HG02678 (cell line): ENCODE measurements at regions not wholly inside any gene's neighbourhood (a gene's known extent, or its start where the extent isn't known, plus 50 kb on each side); places are given as distances from the start of the nearest gene placed in this dataset.

Experiments used
- ATAC-seq: cut with Tn5 transposase; IDR thresholded peaks from one replicate; pipeline ENCODE4 v1.9.1; 2021; ENCODE audit warnings: mild to moderate bottlenecking, moderate library complexity; ENCODE audit not compliant: unreplicated experiment

DNA sequence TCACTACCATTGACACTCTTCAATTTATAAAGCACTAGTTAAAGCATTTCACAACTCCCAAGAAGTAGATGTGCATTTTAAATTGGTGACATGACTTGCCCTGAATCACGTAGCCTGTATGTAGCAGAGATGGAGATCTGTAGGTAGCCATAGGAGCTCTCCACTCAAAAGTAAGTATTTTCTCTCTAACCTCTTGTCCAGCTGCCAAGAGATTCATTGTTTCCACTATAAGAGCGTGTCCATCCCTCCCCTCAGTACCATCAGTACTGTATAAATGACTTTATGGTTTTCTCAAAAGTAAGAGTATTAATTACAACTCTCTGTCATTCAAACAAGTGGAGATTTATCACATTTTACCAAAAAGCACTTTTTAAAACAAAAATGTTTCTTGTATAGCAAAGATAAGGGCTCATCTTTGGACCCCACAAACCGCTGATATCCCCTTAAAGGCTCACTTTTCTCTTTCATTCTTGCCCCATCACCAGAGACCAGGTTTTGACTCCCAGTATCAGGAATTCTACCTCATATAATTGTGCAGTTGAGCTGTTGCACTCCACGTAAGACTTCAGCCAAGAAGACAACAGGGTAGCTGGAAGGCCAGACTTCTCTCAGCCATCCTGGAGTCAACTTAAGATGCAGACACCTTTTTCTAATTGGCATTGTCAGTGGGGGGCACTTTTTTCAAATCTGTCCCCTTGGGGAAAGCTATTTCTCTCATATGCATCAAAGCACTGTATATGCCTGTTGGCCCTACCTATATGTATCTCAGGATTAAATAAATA, 78.0 kb upstream of the GALNT5 start:
- no peak for ATAC-seq

DNA sequence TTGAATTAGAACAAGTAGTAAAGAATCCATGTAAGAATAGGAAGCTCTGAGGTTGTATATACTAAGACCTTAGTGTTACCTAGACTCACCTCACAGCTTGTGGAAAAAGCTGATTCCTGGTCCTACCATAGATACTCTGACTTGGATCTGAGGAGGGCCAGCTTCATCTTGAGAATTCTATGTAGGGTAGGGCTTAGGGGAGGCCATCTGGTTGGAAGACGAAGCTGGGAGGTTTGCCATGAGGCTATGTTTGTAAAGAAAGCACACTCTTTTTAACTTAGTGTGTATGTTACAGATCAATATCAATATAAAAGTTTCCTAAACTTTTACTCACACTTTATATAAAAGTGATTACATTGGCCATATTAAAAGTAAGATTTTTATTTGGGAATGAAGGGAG, 77.1 kb upstream of the GALNT5 start:
- ATAC-seq: no peak

GRCh38 chr2:157181234-157181633, 76.3 kb upstream of the GALNT5 start:
- ATAC-seq: no peak

GRCh38 chr2:157182204-157182709, 75.2 kb upstream of the GALNT5 start:
- no peak for ATAC-seq

- ATAC-seq: no peak
Observed at GRCh38 chr2:157182834-157183396, 74.6 kb upstream of the GALNT5 start.

DNA sequence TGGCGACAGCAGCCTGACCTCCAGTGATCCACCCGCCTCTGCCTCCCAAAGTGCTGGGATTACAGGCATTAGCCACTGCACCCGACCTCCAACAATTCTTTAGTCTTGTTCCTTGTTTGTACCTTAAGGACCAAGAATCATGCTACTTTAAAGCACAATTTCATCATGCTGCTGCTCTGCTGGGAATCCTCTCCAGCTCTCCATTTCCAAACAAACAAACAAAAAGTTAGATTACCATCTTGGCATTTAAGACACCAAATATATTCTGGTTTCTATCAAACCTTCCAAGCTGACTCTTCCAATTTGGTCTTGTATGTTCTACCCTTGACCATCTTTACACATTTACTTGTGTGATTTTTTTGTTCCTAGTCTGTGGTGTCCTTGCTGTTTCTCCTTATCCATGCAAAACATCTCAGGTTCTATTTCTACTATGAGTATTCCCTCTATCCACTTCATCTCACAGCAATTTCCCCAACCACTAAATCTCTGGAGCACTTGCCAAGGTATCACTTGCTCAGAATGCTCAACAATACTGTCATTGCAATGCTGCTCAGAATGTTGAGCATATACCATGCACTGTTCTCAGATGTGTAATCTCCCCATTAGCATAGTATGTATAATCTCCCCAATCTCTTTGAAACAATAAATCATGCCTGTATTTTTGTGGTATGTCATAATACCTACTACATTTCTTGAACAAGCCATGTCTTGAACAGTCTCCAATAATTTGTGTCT, 73.2 kb upstream of the GALNT5 start:
- ATAC-seq: no peak

DNA sequence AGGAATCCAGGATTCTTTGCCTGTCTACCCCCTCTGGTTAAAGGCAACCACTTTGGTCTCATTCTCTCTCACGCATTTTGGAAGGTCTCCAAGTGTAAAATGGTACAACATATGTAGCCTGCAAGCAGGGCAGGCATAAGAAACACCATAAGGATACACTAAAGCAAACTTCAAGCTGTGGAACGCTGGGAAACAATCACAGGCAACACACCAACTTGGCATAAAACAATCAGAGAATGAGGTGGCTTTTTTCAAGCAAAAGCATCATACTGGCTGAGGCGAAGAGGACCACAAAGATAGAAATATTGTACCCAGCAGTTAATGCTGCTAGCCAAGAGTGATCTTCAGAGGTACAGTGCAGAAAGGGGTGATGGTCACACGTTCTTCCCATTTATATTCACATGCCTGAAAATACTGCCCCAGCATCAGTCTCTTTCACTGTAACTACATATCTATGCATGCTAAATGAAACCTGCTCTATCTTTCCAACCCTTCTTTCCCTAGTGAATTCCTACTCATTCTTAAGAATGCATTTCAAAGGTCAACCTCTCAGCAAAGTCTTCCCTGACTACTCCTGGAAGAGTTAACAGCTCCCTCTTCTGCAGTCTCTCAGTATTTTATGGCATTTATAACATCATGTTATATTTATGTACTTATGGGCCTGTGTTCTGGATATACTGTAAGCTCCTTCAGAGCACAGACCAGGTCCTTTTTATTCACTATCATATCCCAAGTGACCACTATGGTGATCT, 71.9 kb upstream of the GALNT5 start:
- no peak for ATAC-seq

GRCh38 chr2:157190151-157190550, 67.4 kb upstream of the GALNT5 start:
- no peak for ATAC-seq

- ATAC-seq: no peak
Observed at GRCh38 chr2:157191186-157191585, 66.3 kb upstream of the GALNT5 start.

- ATAC-seq: peak; percentile 89
Observed at GRCh38 chr2:157192445-157193423, 64.8 kb upstream of the GALNT5 start.

DNA sequence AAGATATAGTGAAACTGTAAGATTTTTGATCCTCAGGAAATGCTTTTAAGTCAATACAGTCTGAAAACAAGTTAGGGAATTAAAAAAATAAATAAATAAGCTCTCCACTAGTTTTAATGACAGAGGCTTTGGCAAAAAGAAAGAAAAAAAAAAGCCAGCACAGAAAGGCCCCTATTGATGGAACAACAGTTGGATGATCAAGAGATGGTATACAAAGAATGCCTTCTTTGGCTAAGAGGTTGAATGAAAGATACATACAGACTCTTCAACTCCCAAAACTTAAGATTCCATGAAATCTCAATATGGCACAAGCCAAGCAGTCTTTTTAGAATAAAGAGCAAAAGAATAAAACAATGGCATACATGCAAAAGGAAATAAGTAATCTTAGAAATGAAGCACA, 64.0 kb upstream of the GALNT5 start:
- no peak for ATAC-seq

DNA sequence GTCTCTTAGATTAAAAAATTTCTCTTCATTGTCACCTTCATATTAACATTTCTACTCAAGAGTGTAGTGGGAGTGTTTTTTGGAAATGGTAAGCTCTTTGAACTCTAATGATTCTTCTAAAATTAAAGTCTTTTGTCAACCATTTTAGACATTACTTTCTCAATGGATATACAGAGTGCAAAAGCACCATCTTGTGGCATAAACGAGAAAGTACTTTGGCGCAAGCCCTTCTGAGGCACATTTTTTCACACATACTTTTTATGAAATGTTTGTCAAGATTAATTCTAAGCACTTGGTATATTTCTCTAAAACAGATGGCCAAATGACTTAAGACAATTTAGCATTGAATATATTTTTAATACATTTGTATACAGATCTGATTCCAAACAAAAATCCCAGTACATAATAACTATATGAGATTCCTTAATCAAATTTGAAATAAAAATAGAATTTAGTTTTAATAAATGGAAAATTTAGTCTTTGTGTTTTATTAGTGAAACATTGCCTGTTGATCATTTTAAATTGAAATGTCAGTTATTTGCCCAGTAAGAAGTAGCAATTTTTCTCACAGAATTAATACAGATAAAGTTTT, 63.3 kb upstream of the GALNT5 start:
- peak; percentile 54 for ATAC-seq

DNA sequence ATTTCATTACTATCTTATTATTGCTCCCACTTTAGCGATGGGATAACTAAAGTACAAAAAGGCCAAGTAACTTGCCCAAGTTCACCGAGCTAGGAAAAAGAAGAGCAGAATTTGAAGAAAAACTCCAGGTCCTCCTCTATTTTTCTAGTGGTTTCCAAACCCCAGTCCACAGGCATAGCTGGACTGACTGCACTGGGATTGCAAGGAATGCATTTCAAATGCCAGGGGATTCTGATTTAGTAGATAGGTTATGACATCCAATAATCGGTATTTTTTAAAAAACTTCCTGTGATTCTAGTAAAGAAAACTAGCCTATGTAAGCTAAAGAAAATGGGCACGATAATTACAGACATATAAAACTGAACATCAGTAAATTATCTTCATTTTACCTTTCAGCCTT, 62.7 kb upstream of the GALNT5 start:
- no peak for ATAC-seq

GRCh38 chr2:157196956-157197355, 60.5 kb upstream of the GALNT5 start:
- ATAC-seq: no peak

DNA sequence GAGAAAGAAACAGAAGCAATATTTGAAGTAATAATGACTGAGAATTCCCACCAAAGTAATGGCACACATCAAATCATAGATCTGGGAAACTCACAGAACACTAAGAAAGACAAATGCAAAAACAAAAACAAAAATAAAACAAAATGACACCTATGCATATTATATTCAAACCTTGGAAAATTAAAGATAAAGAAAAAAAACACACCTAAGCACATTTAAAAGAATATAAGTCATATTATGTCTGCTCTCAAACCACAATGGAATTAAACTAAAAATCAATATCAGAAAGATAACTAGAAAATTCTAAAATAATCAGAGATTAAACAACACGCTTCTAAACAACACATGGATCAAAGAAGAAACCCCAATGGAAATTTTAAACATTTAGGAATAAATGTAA, 59.7 kb upstream of the GALNT5 start:
- ATAC-seq: no peak

DNA sequence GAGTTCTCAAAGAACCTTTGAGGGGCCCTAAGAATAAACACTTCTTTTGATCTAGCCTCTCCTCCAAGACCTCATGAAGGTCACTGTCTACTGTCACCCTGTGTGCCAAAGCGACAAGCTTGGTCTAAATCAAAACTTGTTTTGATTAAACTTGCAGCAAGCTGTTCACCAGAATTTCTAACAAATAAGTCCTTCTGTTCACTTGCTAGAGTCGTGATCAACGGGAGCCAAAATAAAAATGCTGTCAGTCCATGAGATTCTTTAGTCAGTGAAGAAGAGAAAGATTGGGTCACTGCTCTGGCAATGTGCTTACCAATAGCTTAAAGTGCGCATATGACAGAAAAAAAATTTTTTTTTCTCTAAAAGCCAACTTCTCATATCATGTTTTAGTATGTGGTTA, 53.9 kb upstream of the GALNT5 start:
- no peak for ATAC-seq

DNA sequence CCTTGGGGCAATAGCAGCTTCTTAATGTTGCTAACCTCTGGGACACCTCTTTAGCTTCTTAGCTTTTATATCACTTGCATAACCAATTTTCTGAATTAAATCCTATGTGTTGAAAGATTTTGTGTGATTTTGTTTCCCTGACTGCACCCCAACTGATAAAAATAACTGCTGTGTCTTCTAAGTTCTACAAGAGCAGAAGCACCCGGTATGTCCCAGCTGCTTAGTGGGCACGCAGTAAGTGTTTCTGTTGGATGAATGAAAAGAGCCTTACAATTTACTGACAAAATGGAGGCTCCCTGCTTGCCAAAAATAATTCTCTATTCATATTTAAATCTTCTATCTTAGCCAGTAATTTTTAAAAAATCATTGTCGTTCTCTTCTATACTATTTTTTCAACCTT, 53.1 kb upstream of the GALNT5 start:
- ATAC-seq: no peak

GRCh38 chr2:157206916-157207315, 50.6 kb upstream of the GALNT5 start:
- no peak for ATAC-seq
